Activated naive CD4-positive, alpha-beta T cell treated with anti-CD3 and anti-CD28 coated beads for 36 hours (primary cell): ENCODE measurements at regions not wholly inside any gene's neighbourhood (a gene's known extent, or its start where the extent isn't known, plus 50 kb on each side); places are given as distances from the start of the nearest gene placed in this dataset.

Experiments
- CTCF ChIA-PET: fragments of 350-600 bp; sonication (Branson Sonifier 250); formaldehyde crosslinking; loops from one replicate; lab custom pipeline; 2021; ENCODE audit warnings: antibody characterized with exemption; lab: Charles Lee
- DNase-seq: peaks from one replicate; pipeline ENCODE4 v3.0.0-alpha.2; 2020
- H3K27ac Mint-ChIP-seq: one replicate; pipeline ENCODE4 v1.8.0; 2021; ENCODE audit warnings: mild to moderate bottlenecking, mixed read lengths
- H3K27me3 Mint-ChIP-seq: one replicate; pipeline ENCODE4 v1.8.0; 2021; ENCODE audit warnings: low read depth, mixed read lengths
- H3K36me3 Mint-ChIP-seq: one replicate; pipeline ENCODE4 v1.8.0; 2021; ENCODE audit warnings: low read depth, mixed read lengths
- H3K4me1 Mint-ChIP-seq: one replicate; pipeline ENCODE4 v1.8.0; 2021; ENCODE audit warnings: low read depth, mixed read lengths
- H3K4me3 Mint-ChIP-seq: one replicate; pipeline ENCODE4 v1.8.0; 2021; ENCODE audit warnings: mild to moderate bottlenecking, moderate library complexity, mixed read lengths
- H3K9me3 Mint-ChIP-seq: one replicate; pipeline ENCODE4 v1.8.0; 2021; ENCODE audit warnings: mixed read lengths
- intact Hi-C: fragments of 100-400 bp; cut with micrococcal nuclease; formaldehyde crosslinking; loops from one replicate; pipeline ENCODE4 v1.15.1; 2023

DNA sequence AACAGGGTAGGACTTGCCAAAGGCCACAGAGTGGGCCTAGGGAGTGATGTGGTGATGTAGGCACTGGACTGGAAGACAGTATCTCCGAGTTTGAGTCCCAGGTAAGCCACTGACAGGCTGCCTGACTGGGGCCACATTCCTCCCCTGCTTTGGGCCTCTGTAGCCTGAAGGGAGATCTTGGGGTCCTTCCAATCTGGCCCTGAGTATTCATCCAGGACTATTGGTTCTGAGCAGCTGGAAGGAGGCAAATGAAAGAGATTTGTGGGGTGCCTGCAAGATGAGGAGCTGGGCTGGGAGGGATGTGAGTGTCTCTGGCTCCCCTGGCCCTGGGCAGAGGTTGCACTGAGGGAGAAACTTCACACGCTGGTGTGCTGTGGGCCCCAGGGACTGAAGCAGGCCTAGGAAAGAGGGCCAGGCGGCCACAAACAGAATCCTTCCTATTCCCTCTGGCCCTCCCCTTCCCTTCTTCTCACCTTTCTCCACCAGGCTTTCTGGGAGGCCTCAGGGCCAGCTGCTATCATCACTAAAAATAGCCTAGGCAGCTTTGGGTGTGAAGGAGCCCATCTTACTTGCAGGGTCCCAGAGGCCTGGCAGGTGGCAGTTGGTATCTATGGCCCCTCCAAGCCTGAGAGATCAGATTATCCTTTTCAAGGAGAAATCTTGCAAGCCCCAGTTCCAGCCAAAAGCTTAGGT, 70.1 kb downstream of the PJA1 start:
- no peaks in the 10 kb centered on the region for H3K9me3 Mint-ChIP-seq
- DNase-seq, result no peak
- CTCF ChIA-PET, result interaction anchor here (0.6 to 1.6 kb wide), 2 partner anchors 32 to 127 kb away, joined by 3 to 4 read pairs; no protein-coding TSS in a partner anchor

DNA sequence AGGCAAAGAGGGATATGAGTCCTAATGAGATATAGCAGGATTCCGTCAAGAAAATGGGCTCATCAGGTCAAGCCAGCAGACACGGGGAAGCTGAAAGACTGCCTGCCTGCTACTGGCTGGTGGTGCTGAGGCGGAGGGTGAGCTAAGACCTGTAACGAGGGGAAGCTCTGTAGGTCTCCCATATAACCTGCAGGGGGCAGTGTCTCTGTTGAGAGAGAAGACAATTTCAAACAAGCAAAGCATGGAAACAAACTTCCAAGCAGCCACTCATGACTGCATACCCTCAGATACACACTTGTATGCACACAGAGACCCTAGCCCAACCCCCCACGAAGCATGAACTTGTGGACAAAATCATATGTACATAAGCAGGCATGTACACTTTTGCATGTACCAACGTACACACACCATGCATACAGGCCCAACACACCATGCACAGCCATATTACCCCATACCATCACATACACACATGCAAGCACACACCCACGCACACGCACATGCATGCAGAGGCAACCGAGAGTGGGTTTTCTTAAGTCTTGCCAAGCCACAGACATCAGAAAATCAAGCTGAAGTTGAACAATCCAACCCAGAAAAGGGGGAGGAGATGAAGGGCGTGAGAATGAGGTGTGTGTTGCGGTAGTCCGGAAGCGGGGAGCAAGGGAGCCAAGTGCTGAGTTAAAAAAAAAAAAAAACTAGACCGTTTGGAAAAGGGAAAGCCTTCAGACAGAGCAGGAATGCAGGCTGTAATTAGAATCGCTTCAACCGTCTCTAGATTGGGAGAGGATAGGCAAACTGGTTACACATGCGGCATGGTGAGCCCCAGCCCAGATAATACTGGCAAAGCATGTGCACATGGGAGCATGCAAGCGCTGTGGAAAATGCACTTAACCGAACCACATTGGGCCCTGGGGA, 71.0 kb downstream of the PJA1 start:
- Mint-ChIP-seq H3K9me3 (no peaks in the 10 kb centered on the region), H3K27me3 (no peaks in the 10 kb centered on the region), H3K36me3 (no peaks in the 10 kb centered on the region), H3K4me1 (no peaks in the 10 kb centered on the region), H3K27ac (no peak overlapping the region), H3K4me3 (no peak overlapping the region)
- DNase-seq, result peak; percentile 45
- intact Hi-C loops, result loop anchor here (1.0 to 10.0 kb wide), 4 partner anchors 128 to 293 kb away; partner anchors contain the start of gene EFNB1
- CTCF ChIA-PET, result interaction anchor here (0.6 to 1.1 kb wide), 5 partner anchors 29 to 884 kb away, joined by 3 to 9 read pairs (median 3); no protein-coding TSS in a partner anchor

More for the DNA sequence above, 70.1 kb downstream of the PJA1 start:
- Mint-ChIP-seq H3K36me3 (no peaks in the 10 kb centered on the region), H3K27ac (no peak overlapping the region), H3K27me3 (no peaks in the 10 kb centered on the region), H3K4me3 (no peak overlapping the region), H3K4me1 (no peaks in the 10 kb centered on the region)
- intact Hi-C loops, result loop anchor here (1.0 to 10.0 kb wide), 4 partner anchors 127 to 292 kb away; partner anchors contain the start of gene EFNB1

- CTCF ChIA-PET, result no interaction called here
- intact Hi-C loops, result loop anchor here (10.0 kb wide), 1 partner anchor 265 kb away; the partner anchor contains the start of gene EFNB1
- DNase-seq, result no peak
- H3K4me3 Mint-ChIP-seq, result no peak overlapping the region
- no peaks in the 10 kb centered on the region for H3K27me3 Mint-ChIP-seq
- H3K4me1 Mint-ChIP-seq, result no peaks in the 10 kb centered on the region
- no peaks in the 10 kb centered on the region for H3K9me3 Mint-ChIP-seq
- H3K27ac Mint-ChIP-seq, result no peak overlapping the region
- H3K36me3 Mint-ChIP-seq, result no peaks in the 10 kb centered on the region
Observed at GRCh38 chrX:69090022-69090421, 75.2 kb downstream of the PJA1 start.

DNA sequence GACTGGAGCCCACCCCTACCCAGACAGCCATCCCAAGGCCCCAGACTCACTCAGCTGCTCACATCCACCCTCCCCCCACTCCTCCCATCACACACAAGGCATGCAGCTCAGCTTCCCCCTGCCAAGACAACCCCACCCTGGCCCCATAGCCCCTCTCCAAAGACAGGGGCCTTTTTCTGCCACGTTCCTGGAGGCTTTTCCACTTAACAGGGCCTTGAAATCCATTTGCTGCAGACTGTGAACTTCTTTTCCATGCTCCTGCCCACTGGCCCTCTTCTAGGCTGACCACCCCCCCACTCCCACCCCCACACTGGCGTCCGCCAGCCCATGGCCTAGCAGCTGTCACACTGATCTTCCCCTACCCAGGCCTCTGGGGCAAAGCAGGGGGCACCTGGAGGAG, 76.0 kb downstream of the PJA1 start:
- no peaks in the 10 kb centered on the region for H3K9me3 Mint-ChIP-seq
- H3K27me3 Mint-ChIP-seq, result no peaks in the 10 kb centered on the region
- H3K27ac Mint-ChIP-seq, result no peak overlapping the region
- intact Hi-C loops, result no loop called here
- DNase-seq, result no peak
- no peak overlapping the region for H3K4me3 Mint-ChIP-seq
- CTCF ChIA-PET, result no interaction called here
- H3K4me1 Mint-ChIP-seq, result no peaks in the 10 kb centered on the region
- no peaks in the 10 kb centered on the region for H3K36me3 Mint-ChIP-seq

- no peak overlapping the region for H3K27ac Mint-ChIP-seq
- no peaks in the 10 kb centered on the region for H3K36me3 Mint-ChIP-seq
- DNase-seq, result no peak
- H3K27me3 Mint-ChIP-seq, result no peaks in the 10 kb centered on the region
- CTCF ChIA-PET, result no interaction called here
- H3K9me3 Mint-ChIP-seq, result no peaks in the 10 kb centered on the region
- H3K4me1 Mint-ChIP-seq, result no peaks in the 10 kb centered on the region
- H3K4me3 Mint-ChIP-seq, result no peak overlapping the region
- intact Hi-C loops, result no loop called here
Observed at GRCh38 chrX:69088171-69088938, 76.9 kb downstream of the PJA1 start.

DNA sequence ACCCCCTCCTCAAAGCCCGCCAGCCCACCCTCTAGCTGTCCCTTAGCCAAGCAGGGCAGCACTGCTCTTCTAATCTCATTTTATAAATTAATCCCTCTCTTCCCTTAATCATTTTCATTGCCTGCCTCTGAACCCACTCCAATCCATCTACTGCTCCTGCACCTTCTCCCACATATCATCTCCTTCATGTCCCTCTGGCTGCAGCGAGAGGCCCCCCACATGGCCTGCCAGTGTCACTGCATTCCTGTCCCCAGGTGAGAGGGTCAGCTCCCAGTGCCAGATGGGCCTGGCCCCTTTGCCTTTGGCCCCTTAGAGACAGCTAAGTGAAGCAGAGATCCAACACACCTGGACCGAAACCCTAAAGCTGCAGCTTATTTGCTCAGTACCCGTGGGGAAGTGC, 79.4 kb downstream of the PJA1 start:
- no peak for DNase-seq
- H3K9me3 Mint-ChIP-seq, result no peaks in the 10 kb centered on the region
- no peaks in the 10 kb centered on the region for H3K36me3 Mint-ChIP-seq
- H3K27me3 Mint-ChIP-seq, result no peaks in the 10 kb centered on the region
- no peak overlapping the region for H3K27ac Mint-ChIP-seq
- intact Hi-C loops, result no loop called here
- H3K4me3 Mint-ChIP-seq, result no peak overlapping the region
- H3K4me1 Mint-ChIP-seq, result no peaks in the 10 kb centered on the region
- CTCF ChIA-PET, result no interaction called here

GRCh38 chrX:69085151-69085550, 80.1 kb downstream of the PJA1 start:
- no peaks in the 10 kb centered on the region for H3K4me1 Mint-ChIP-seq
- no peaks in the 10 kb centered on the region for H3K27me3 Mint-ChIP-seq
- H3K9me3 Mint-ChIP-seq, result no peaks in the 10 kb centered on the region
- H3K27ac Mint-ChIP-seq, result no peak overlapping the region
- intact Hi-C loops, result no loop called here
- no peak overlapping the region for H3K4me3 Mint-ChIP-seq
- H3K36me3 Mint-ChIP-seq, result no peaks in the 10 kb centered on the region
- CTCF ChIA-PET, result no interaction called here
- DNase-seq, result no peak

DNA sequence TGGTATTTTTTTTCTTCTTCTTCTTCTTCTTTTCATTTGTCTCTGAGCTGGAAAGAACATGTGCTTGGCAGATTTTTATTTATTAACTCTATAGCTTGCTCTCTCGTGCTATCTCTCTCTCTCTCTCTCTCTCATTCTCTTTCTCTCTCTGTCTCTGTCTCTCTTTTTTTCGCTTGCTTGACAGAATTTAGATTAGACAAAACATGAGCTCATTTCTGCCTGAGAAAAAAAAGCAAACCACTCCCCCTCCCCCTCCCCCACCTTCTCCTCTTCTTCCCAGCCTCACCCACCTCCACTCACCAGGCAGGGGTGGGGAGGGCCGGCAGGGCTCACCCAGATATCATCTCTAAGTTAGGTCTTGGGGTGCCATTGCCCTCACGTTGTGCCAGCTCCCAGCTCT, 81.5 kb downstream of the PJA1 start:
- intact Hi-C loops, result no loop called here
- no peaks in the 10 kb centered on the region for H3K4me1 Mint-ChIP-seq
- no peak overlapping the region for H3K4me3 Mint-ChIP-seq
- no peak for DNase-seq
- no peak overlapping the region for H3K27ac Mint-ChIP-seq
- H3K27me3 Mint-ChIP-seq, result no peaks in the 10 kb centered on the region
- CTCF ChIA-PET, result no interaction called here
- H3K36me3 Mint-ChIP-seq, result no peaks in the 10 kb centered on the region
- no peaks in the 10 kb centered on the region for H3K9me3 Mint-ChIP-seq

- Mint-ChIP-seq H3K9me3 (no peaks in the 10 kb centered on the region), H3K27me3 (no peaks in the 10 kb centered on the region), H3K27ac (no peak overlapping the region), H3K4me3 (no peak overlapping the region), H3K4me1 (no peaks in the 10 kb centered on the region), H3K36me3 (no peaks in the 10 kb centered on the region)
- CTCF ChIA-PET, result no interaction called here
- intact Hi-C loops, result no loop called here
- DNase-seq, result no peak
Observed at GRCh38 chrX:69083361-69083760, 81.9 kb downstream of the PJA1 start.

DNA sequence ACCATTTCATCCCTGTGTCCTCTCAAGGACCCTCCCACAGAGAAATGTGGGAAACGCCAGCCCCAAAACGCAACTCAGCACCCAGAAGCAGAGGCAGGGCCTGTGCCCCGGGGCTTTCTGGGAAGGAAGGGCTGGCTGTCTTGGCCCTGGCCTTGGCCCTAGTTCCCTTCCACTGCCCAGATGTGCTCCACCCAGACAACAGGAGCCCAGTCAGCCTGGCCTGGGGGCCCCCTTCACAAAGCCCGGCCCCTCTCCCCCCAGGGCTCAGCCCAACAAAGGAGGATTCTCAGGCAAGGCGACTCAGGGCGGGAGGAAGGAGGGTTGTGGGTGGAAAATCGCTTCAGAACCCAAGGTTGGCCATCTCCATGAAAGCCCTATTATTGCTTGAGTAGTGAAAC, 82.5 kb downstream of the PJA1 start:
- Mint-ChIP-seq H3K27me3 (no peaks in the 10 kb centered on the region), H3K27ac (no peak overlapping the region), H3K4me1 (no peaks in the 10 kb centered on the region), H3K9me3 (no peaks in the 10 kb centered on the region), H3K4me3 (no peak overlapping the region), H3K36me3 (no peaks in the 10 kb centered on the region)
- DNase-seq, result no peak
- intact Hi-C loops, result no loop called here
- CTCF ChIA-PET, result no interaction called here

- Mint-ChIP-seq H3K27me3 (no peaks in the 10 kb centered on the region), H3K27ac (no peak overlapping the region), H3K36me3 (no peaks in the 10 kb centered on the region), H3K4me3 (no peak overlapping the region), H3K4me1 (no peaks in the 10 kb centered on the region), H3K9me3 (no peaks in the 10 kb centered on the region)
- CTCF ChIA-PET, result no interaction called here
- intact Hi-C loops, result no loop called here
- DNase-seq, result no peak
Observed at GRCh38 chrX:69082055-69082752, 83.0 kb downstream of the PJA1 start.
